ENCODE measurements at regions not wholly inside any gene's neighbourhood (a gene's known extent, or its start where the extent isn't known, plus 50 kb on each side); places are given as distances from the start of the nearest gene placed in this dataset.

- no peaks in the 10 kb centered on the region for H3K4me1 ChIP-seq
- 82 to 83% methylated on average over 7 of the region's 7 CpGs for WGBS, 2 donors
- intact Hi-C loops (cut with DNase I) = no loop called here
These were observed 884.2 kb downstream of the AACS start for GRCh38 chr12:125949471-125949870.

GRCh38 chr12:125954362-125954761 is 889.1 kb downstream of the AACS start:
- Histone ChIP-seq H3K4me3 (no peak overlapping the region), H3K9me3 (no peaks in the 10 kb centered on the region), H3K27ac (no peak overlapping the region), H3K36me3 (no peaks in the 10 kb centered on the region), H3K4me1 (no peaks in the 10 kb centered on the region), H3K27me3 (no peaks in the 10 kb centered on the region)
- intact Hi-C loops (cut with DNase I) = no loop called here
- no peak for DNase-seq
- TF ChIP-seq CTCF (IDR thresholded peaks at IDR 0.05) (no peak), POLR2A (IDR thresholded peaks at IDR 0.05) (no peak)
- 82 to 83% methylated on average over 4 of the region's 4 CpGs for WGBS, 2 donors

More at GRCh38 chr12:125949471-125949870, 884.2 kb downstream of the AACS start:
- no peak for TF ChIP-seq POLR2A (IDR thresholded peaks at IDR 0.05)
- no peak for TF ChIP-seq CTCF (IDR thresholded peaks at IDR 0.05)
- Histone ChIP-seq H3K27me3 (no peaks in the 10 kb centered on the region), H3K36me3 (no peaks in the 10 kb centered on the region), H3K27ac (no peak overlapping the region), H3K9me3 (no peaks in the 10 kb centered on the region), H3K4me3 (no peak overlapping the region)
- DNase-seq = no peak

GRCh38 chr12:125956186-125956585 is 891.0 kb downstream of the AACS start:
- no peaks in the 10 kb centered on the region for H3K27me3 ChIP-seq
- no peak for DNase-seq
- 69 to 81% methylated on average over 7 of the region's 7 CpGs for WGBS, 2 donors
- H3K4me3 ChIP-seq = no peak overlapping the region
- intact Hi-C loops (cut with DNase I) = no loop called here
- no peaks in the 10 kb centered on the region for H3K4me1 ChIP-seq
- TF ChIP-seq CTCF (IDR thresholded peaks at IDR 0.05) (no peak), POLR2A (IDR thresholded peaks at IDR 0.05) (no peak)
- H3K27ac ChIP-seq = no peak overlapping the region
- H3K9me3 ChIP-seq = no peaks in the 10 kb centered on the region
- H3K36me3 ChIP-seq = no peaks in the 10 kb centered on the region

- Histone ChIP-seq H3K27me3 (no peaks in the 10 kb centered on the region), H3K4me3 (no peak overlapping the region), H3K4me1 (no peaks in the 10 kb centered on the region), H3K36me3 (no peaks in the 10 kb centered on the region), H3K9me3 (no peaks in the 10 kb centered on the region), H3K27ac (no peak overlapping the region)
- intact Hi-C loops (cut with DNase I) = no loop called here
- DNase-seq = no peak
- 83 to 84% methylated on average over 7 of the region's 7 CpGs for WGBS, 2 donors
- TF ChIP-seq CTCF (IDR thresholded peaks at IDR 0.05) = no peak
- no peak for TF ChIP-seq POLR2A (IDR thresholded peaks at IDR 0.05)
These were observed 901.4 kb downstream of the AACS start for GRCh38 chr12:125966641-125967040.

GRCh38 chr12:125968413-125968812 is 903.2 kb downstream of the AACS start:
- H3K27ac ChIP-seq = no peak overlapping the region
- intact Hi-C loops (cut with DNase I) = no loop called here
- whole genome bisulfite sequencing, 2 donors = 82 to 87% methylated on average over 2 of the region's 2 CpGs

More at GRCh38 chr12:125968413-125968812, 903.2 kb downstream of the AACS start:
- H3K27me3 ChIP-seq = no peaks in the 10 kb centered on the region
- no peak for TF ChIP-seq POLR2A (IDR thresholded peaks at IDR 0.05)
- TF ChIP-seq CTCF (IDR thresholded peaks at IDR 0.05) = no peak
- no peak for DNase-seq
- H3K4me3 ChIP-seq = no peak overlapping the region
- H3K9me3 ChIP-seq = no peaks in the 10 kb centered on the region
- no peaks in the 10 kb centered on the region for H3K4me1 ChIP-seq
- no peaks in the 10 kb centered on the region for H3K36me3 ChIP-seq
